Ascending aorta (tissue), 2 donors: ENCODE measurements at regions not wholly inside any gene's neighbourhood (a gene's known extent, or its start where the extent isn't known, plus 50 kb on each side); places are given as distances from the start of the nearest gene placed in this dataset.

Source experiments
- DNase-seq, 2 donors: peaks; one replicate each; pipeline ENCODE4 v3.0.0-alpha.2; 2019; ENCODE audit warnings: low spot score in 2 of 2
- H3K27ac ChIP-seq, 2 donors: fragments of 200-600 bp; sonication (generic); one replicate each; pipeline ENCODE4 v1.5.1; 2016 to 2017; ENCODE audit warnings: mild to moderate bottlenecking in 1 of 2
- H3K27me3 ChIP-seq: fragments of 200-600 bp; sonication (generic); one replicate; pipeline ENCODE4 v1.5.1; 2017
- H3K36me3 ChIP-seq, 2 donors: fragments of 200-600 bp; sonication (generic); one replicate each; pipeline ENCODE4 v1.5.1; 2016
- H3K4me1 ChIP-seq, 2 donors: fragments of 200-600 bp; sonication (generic); one replicate each; pipeline ENCODE4 v1.5.1; 2016 to 2017; ENCODE audit warnings: mild to moderate bottlenecking in 1 of 2
- H3K4me3 ChIP-seq, 2 donors: fragments of 200-600 bp; sonication (generic); one replicate each; pipeline ENCODE4 v1.5.1; 2016 to 2017; ENCODE audit warnings: mild to moderate bottlenecking in 1 of 2
- H3K9me3 ChIP-seq, 2 donors: fragments of 200-600 bp; sonication (generic); one replicate each; pipeline ENCODE4 v1.5.1; 2016
- intact Hi-C: fragments of 100-400 bp; cut with DNase I; formaldehyde crosslinking; loops from one replicate; pipeline ENCODE4 v1.15.1; 2023
- TF ChIP-seq, protein P1 (sequence below), 3 experiments: fragments of 200-600 bp in 2 of 3; fragments of 450-650 bp in 1 of 3; sonication (generic) in 2 of 3; IDR thresholded peaks; one replicate each; pipeline ENCODE4 v1.5.1; 2016 to 2019; ENCODE audit warnings: antibody characterized with exemption in 3 of 3, mild to moderate bottlenecking in 1 of 3, moderate library complexity in 1 of 3

DNA sequence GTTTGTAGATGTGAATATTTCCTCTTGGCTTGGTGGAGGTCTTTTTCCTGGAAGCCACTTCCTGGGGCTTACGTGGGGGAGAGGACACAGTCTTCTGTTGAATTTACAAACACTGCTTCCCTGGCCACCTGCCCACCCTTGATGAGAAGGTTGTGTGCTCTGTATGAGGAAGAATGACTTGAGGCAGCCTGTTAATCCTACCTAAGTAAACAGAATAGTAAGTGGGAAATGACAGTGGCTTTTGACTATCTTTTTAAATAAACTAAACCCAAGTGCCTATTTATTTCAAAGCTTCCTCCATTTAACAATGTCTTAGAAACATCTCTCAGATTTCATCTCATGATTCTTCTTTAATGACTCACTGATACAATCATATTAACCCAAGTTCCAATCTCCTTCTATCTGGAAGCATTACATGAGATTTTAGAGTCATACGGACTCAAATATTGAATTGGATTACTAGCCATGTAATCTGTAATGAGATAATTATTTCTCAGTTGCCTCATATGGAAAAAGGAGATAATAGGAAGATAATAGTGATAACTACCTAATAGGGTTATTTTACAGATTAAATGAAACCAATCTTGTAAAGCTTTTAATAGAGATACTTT lies 96.6 kb upstream of the SMIM36 start:
- TF ChIP-seq, protein P1, sequence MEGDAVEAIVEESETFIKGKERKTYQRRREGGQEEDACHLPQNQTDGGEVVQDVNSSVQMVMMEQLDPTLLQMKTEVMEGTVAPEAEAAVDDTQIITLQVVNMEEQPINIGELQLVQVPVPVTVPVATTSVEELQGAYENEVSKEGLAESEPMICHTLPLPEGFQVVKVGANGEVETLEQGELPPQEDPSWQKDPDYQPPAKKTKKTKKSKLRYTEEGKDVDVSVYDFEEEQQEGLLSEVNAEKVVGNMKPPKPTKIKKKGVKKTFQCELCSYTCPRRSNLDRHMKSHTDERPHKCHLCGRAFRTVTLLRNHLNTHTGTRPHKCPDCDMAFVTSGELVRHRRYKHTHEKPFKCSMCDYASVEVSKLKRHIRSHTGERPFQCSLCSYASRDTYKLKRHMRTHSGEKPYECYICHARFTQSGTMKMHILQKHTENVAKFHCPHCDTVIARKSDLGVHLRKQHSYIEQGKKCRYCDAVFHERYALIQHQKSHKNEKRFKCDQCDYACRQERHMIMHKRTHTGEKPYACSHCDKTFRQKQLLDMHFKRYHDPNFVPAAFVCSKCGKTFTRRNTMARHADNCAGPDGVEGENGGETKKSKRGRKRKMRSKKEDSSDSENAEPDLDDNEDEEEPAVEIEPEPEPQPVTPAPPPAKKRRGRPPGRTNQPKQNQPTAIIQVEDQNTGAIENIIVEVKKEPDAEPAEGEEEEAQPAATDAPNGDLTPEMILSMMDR (IDR thresholded peaks at IDR 0.05): no peak
- Histone ChIP-seq H3K27me3 (no peaks in the 10 kb centered on the region), H3K4me1 (no peaks in the 10 kb centered on the region), H3K36me3 (no peaks in the 10 kb centered on the region), H3K4me3 (no peak overlapping the region), H3K9me3 (no peaks in the 10 kb centered on the region), H3K27ac (no peak overlapping the region)
- intact Hi-C loops: no loop called here
- no peak for DNase-seq

DNA sequence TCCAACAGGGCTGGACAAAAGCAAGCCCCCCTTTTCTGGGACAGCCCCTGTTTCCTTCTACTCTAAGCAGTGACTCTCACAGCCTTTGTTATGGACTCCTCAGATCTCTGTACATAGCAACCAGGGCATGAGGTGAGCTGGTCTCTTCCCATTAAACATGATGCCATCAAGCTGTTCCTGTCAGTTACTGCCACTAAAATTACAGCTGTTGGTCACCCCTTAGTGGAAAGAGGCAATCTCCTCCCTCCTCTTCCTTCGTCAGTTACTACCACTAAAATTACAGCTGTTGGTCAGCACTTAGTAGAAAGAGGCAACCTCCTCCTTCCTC lies 95.2 kb upstream of the SMIM36 start:
- Histone ChIP-seq H3K4me3 (no peak overlapping the region), H3K27me3 (no peaks in the 10 kb centered on the region), H3K27ac (no peak overlapping the region), H3K36me3 (no peaks in the 10 kb centered on the region), H3K9me3 (no peaks in the 10 kb centered on the region), H3K4me1 (no peaks in the 10 kb centered on the region)
- TF ChIP-seq, protein P1 (IDR thresholded peaks at IDR 0.05): no peak
- no peak for DNase-seq
- intact Hi-C loops: no loop called here

DNA sequence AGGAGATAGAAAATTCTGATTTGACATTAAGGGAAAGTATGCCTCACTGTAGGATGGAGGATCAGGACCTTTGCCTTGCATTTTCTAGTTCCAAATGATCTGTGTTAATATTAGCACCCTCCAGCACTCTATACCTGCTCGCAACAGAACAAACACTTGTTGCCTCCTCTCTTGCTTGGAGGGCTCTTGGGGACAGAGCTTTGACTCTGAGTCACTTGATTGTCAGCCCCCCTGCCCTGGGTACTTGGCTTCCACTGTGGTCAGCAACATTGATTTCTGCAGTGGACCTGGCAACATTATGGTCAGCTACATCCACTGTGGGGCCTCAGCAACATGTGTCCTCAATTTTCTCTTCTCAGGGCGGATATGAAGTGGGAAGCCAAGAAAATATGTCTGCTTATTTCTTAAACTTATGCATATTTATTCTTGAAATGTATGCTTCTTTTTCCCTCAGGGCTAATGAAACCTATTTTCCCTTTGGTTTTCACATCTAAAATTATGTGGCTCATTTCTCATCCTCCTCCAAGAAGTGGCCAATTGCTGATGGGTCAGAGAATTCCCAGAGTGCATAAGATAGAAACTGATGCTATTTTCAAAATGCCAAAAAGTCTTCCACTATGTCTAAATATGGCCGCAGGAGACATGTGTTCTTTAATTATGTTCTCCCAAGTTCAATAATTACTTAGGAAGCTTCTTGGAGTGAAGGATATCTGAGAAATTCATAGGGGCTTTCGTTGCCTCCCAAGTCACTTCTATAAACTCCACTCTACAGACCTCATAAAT lies 94.6 kb upstream of the SMIM36 start:
- H3K36me3 ChIP-seq: no peaks in the 10 kb centered on the region
- intact Hi-C loops: no loop called here
- no peak overlapping the region for H3K27ac ChIP-seq
- H3K4me1 ChIP-seq: no peaks in the 10 kb centered on the region
- H3K4me3 ChIP-seq: no peak overlapping the region
- DNase-seq: no peak
- TF ChIP-seq, protein P1 (IDR thresholded peaks at IDR 0.05): no peak
- H3K27me3 ChIP-seq: no peaks in the 10 kb centered on the region
- peaks cover 0 to 2% of the 10 kb centered on the region in 2 donors for H3K9me3 ChIP-seq

DNA sequence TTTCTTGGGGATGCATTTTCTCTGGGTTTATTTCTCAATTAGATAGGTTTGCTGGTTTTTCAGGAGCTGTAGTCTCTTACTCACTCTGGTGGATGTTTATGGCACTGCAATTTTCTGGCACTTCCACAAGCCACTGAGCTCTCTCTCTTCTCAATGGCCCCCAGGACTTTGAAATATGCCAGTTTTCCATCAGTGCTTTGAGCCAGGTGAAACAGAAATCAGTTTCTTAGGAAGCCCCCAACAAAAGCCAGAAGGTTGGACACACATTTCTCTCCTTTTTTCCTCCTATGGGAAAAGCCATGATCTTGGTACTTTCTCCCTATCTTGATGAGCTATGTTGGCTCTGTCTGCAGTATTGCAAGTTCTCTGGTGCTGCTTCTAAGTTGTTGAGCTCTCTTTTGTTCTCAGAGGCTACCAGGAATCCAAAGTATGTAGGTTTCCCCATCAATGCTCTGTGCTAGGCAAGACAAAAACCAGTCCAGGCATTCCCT lies 90.7 kb upstream of the SMIM36 start:
- Histone ChIP-seq H3K4me3 (no peak overlapping the region), H3K27me3 (no peaks in the 10 kb centered on the region), H3K36me3 (no peaks in the 10 kb centered on the region), H3K4me1 (no peaks in the 10 kb centered on the region), H3K9me3 (peaks cover 0 to 24% of the 10 kb centered on the region in 2 donors), H3K27ac (no peak overlapping the region)
- DNase-seq: no peak
- TF ChIP-seq, protein P1 (IDR thresholded peaks at IDR 0.05): peak in 2 of 3 experiments; percentile 11 to 35
- intact Hi-C loops: no loop called here

DNA sequence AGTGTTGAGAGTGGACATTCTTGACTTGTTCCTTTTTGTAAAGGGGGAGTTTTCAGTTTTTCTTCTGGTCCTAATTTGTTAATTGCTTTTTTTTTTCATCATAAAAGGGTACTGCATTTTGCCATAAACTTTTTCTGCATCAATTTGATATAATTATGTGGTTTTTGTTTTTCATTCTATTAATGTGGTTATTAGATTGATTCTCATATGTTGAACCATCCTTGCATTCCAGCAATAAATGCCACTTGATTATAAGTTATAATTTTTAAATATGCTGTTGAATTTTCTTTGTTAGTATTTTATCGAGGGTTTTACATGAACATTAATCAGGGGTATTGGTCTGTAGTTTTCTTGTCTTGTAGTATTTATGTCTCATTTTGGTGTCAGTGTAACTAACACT lies 87.2 kb upstream of the SMIM36 start:
- H3K4me1 ChIP-seq: no peaks in the 10 kb centered on the region
- intact Hi-C loops: no loop called here
- TF ChIP-seq, protein P1 (IDR thresholded peaks at IDR 0.05): no peak
- no peak overlapping the region for H3K4me3 ChIP-seq
- H3K27me3 ChIP-seq: no peaks in the 10 kb centered on the region
- peaks cover 0 to 24% of the 10 kb centered on the region in 2 donors for H3K9me3 ChIP-seq
- H3K36me3 ChIP-seq: no peaks in the 10 kb centered on the region
- no peak for DNase-seq
- no peak overlapping the region for H3K27ac ChIP-seq
